Lower lobe of right lung (tissue), 2 donors: ENCODE measurements at regions not wholly inside any gene's neighbourhood (a gene's known extent, or its start where the extent isn't known, plus 50 kb on each side); places are given as distances from the start of the nearest gene placed in this dataset.

Source experiments
- ATAC-seq, 2 donors: fragments of 200-7000 bp; cut with Tn5 transposase; one replicate each; pipeline ENCODE4 v1.9.1; 2020 to 2022; ENCODE audit warnings: mild to moderate bottlenecking in 2 of 2, moderate library complexity in 2 of 2
- DNase-seq: peaks from one replicate; pipeline ENCODE4 v3.0.0-alpha.2; 2020
- H3K27ac ChIP-seq: fragments of 200-600 bp; one replicate; pipeline ENCODE4 v1.8.0; 2022
- H3K27me3 ChIP-seq: fragments of 200-600 bp; one replicate; pipeline ENCODE4 v1.8.0; 2022; ENCODE audit warnings: low read depth
- H3K36me3 ChIP-seq: fragments of 200-600 bp; one replicate; pipeline ENCODE4 v1.8.0; 2022; ENCODE audit warnings: mild to moderate bottlenecking
- H3K4me1 ChIP-seq: fragments of 200-600 bp; one replicate; pipeline ENCODE4 v1.8.0; 2022
- H3K4me3 ChIP-seq: fragments of 200-600 bp; one replicate; pipeline ENCODE4 v1.8.0; 2022; ENCODE audit warnings: mild to moderate bottlenecking
- H3K9me3 ChIP-seq: fragments of 200-600 bp; one replicate; pipeline ENCODE4 v1.8.0; 2022
- intact Hi-C: fragments of 100-400 bp; cut with DNase I; formaldehyde crosslinking; loops from one replicate; pipeline ENCODE4 v1.11.0; 2022
- TF ChIP-seq, protein P1 (sequence below): fragments of 200-600 bp; IDR thresholded peaks from one replicate; pipeline ENCODE4 v1.8.0; 2022; ENCODE audit warnings: antibody characterized with exemption, mild to moderate bottlenecking
- donor health status: DM: no; HTN: yes; CAD: no; lungs with severe emphysema.

DNA sequence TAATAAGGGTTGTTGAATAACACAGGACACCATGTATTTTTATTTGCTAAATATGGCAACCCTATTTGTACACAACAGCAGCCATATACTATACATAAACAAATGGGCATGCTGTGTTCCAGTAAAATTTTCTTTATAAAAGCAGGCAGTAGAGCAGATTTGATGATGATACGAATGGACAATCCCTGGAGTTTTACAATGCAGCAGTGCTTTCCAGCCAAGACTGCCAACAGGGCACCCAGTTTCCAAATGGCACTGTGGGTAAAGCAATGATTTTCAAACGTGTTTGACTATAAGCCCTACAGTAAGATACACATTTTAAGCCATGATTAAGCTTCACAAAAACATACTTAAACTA lies 282.7 kb downstream of the NUAK1 start:
- no peak overlapping the region for H3K27ac ChIP-seq
- H3K4me3 ChIP-seq, result no peak overlapping the region
- peaks cover 8% of the 10 kb centered on the region for H3K4me1 ChIP-seq
- intact Hi-C loops, result no loop called here
- DNase-seq, result no peak
- no peak for ATAC-seq
- H3K9me3 ChIP-seq, result no peaks in the 10 kb centered on the region
- H3K36me3 ChIP-seq, result no peaks in the 10 kb centered on the region
- TF ChIP-seq, protein P1, sequence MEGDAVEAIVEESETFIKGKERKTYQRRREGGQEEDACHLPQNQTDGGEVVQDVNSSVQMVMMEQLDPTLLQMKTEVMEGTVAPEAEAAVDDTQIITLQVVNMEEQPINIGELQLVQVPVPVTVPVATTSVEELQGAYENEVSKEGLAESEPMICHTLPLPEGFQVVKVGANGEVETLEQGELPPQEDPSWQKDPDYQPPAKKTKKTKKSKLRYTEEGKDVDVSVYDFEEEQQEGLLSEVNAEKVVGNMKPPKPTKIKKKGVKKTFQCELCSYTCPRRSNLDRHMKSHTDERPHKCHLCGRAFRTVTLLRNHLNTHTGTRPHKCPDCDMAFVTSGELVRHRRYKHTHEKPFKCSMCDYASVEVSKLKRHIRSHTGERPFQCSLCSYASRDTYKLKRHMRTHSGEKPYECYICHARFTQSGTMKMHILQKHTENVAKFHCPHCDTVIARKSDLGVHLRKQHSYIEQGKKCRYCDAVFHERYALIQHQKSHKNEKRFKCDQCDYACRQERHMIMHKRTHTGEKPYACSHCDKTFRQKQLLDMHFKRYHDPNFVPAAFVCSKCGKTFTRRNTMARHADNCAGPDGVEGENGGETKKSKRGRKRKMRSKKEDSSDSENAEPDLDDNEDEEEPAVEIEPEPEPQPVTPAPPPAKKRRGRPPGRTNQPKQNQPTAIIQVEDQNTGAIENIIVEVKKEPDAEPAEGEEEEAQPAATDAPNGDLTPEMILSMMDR, result no peak
- no peaks in the 10 kb centered on the region for H3K27me3 ChIP-seq

DNA sequence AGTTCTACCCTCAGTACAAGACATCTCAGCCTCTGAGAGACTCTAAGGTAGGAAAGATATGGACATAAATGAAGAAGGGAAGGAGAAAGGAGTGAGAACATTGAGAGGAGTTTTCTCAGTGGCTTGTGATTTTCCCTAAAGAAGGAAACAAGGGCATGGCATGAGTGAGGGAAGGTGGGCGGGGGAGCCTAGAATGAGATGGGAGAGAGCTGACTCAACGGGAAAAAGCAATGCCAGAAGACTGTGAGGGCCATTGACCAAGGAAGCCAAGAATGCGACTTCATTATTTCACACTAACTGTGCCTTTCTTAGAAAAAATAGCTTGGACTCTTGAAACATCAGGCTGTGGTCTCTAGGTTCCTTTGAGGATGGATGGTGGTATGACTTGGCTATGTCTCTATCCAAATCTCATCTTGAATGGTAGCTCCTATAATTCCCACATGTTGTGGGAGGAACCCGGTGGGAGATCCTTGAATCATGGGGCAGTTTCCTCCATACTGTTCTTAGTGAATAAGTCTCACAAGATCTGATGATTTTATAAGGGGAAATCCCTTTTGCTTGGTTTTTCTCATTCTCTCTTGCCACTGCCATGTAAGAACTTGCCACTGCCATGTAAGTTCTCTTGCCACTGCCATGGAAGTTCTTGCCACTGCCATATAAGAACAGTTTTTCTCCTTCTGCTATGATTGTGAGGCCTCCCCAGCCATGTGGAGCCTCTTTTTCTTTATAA lies 279.6 kb downstream of the NUAK1 start:
- no peaks in the 10 kb centered on the region for H3K4me1 ChIP-seq
- no peak for DNase-seq

DNA sequence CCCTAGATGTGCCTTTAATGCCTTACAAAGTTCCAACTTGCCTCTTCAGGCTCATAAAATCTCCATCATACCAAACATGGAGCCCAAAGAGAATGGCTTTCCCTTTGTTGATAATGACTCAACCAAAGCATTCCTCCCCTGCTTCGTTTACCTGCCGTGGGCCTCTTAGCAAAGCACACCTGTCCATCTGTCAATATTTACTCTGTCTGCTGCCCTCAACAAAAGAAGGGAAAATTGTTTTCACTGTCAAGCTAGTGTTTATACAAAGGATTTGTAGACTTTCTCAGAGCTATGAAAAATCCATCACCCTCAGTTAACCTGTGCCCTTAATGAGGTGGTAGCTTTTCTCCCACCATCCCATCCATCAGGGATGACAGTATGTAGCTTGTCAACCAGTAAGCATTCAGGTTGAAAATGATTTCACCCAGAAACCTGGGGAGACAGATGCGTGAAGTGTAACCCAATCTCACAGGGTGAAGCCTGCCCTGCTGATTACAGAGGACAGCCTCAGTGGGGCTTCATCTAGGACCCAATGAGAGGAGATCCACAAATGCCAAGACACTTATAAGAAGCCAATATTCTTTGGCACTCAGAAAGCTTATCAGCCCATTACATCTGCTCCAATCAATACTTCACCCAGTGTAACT lies 278.1 kb downstream of the NUAK1 start:
- TF ChIP-seq, protein P1, result no peak
- Histone ChIP-seq H3K27ac (no peak overlapping the region), H3K9me3 (no peaks in the 10 kb centered on the region), H3K36me3 (no peaks in the 10 kb centered on the region), H3K4me1 (no peaks in the 10 kb centered on the region), H3K27me3 (no peaks in the 10 kb centered on the region), H3K4me3 (no peak overlapping the region)
- ATAC-seq (no peak), DNase-seq (no peak)
- intact Hi-C loops, result no loop called here

More for the DNA sequence above, 279.6 kb downstream of the NUAK1 start:
- TF ChIP-seq, protein P1, result no peak
- H3K36me3 ChIP-seq, result no peaks in the 10 kb centered on the region
- H3K4me3 ChIP-seq, result no peak overlapping the region
- no peak for ATAC-seq
- H3K27ac ChIP-seq, result no peak overlapping the region
- H3K27me3 ChIP-seq, result no peaks in the 10 kb centered on the region
- no peaks in the 10 kb centered on the region for H3K9me3 ChIP-seq
- intact Hi-C loops, result no loop called here

DNA sequence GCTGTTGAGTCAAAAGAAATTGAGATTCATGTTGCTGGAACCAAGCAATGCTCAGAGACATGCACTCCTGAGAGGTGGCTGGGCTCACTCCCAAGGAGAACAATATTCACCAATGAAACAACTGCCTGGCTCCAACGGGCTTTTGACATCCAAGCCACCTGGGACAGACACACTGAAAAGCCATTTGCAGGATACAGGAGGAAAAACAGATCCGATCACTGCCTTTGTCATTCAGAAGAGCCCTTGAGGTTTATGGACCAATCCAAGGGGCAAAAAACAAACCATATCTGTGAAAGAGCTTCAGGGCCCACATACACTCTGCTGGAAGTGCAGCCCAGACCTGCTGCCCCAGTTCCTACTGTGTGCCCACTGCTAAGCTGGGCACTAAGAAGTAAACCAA lies 277.5 kb downstream of the NUAK1 start:
- intact Hi-C loops, result no loop called here
- ATAC-seq, result no peak
- DNase-seq, result no peak
- no peaks in the 10 kb centered on the region for H3K9me3 ChIP-seq
- no peaks in the 10 kb centered on the region for H3K4me1 ChIP-seq
- TF ChIP-seq, protein P1, result no peak
- H3K4me3 ChIP-seq, result no peak overlapping the region
- no peaks in the 10 kb centered on the region for H3K36me3 ChIP-seq
- no peak overlapping the region for H3K27ac ChIP-seq
- no peaks in the 10 kb centered on the region for H3K27me3 ChIP-seq

DNA sequence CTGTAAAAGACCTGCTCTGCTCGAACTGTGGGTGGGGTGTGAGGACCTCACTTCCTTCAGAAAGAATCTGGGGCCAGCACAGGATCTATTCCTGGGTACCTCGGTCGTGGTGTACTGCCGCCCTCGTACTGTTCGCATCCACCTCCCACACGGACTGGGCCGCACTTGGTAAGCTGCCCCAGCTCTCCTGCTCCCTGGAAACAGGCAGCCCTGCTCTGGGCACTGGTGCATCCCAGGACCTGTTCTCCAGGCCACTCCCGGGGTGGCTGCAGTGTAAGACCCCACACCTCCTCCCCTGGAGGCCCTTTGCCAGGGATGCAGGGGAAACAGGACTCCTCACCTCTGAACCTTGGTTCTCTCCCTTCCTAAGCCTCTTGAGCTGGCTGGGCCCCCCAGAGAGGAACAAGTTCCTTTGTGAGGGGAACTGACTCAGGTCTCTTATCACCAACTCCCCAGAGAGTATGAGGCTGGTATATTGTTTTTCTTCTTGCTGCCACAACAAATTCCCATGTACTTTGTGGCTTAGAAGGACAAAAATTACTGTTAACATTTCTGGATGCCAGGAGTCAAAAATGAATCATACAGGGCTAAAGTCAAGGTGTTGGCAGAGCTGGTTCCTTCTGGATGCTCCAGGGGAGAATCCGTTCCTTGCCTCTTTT lies 276.5 kb downstream of the NUAK1 start:
- Histone ChIP-seq H3K27ac (no peak overlapping the region), H3K4me3 (no peak overlapping the region), H3K4me1 (no peaks in the 10 kb centered on the region), H3K27me3 (no peaks in the 10 kb centered on the region), H3K9me3 (no peaks in the 10 kb centered on the region), H3K36me3 (no peaks in the 10 kb centered on the region)
- ATAC-seq (no peak), DNase-seq (no peak)
- intact Hi-C loops, result no loop called here
- TF ChIP-seq, protein P1, result no peak
